HEK293 (cell line): ENCODE measurements at regions not wholly inside any gene's neighbourhood (a gene's known extent, or its start where the extent isn't known, plus 50 kb on each side); places are given as distances from the start of the nearest gene placed in this dataset.

Experiments used
- AEBP2 ChIP-seq: fragments of 450-650 bp; formaldehyde crosslinking; IDR thresholded peaks from 2 replicates; pipeline ENCODE4 v1.5.1; 2016; ENCODE audit warnings: missing biosample characterization, missing genetic modification characterization, borderline replicate concordance
- ELK4 ChIP-seq: IDR thresholded peaks from 2 replicates; pipeline ENCODE4 v1.6.1; 2011; ENCODE audit warnings: mild to moderate bottlenecking, low read depth, low read length, borderline replicate concordance
- MEIS1 ChIP-seq: sonication (generic); formaldehyde crosslinking; IDR thresholded peaks from 2 replicates; pipeline ENCODE4 v1.8.1; 2022; ENCODE audit warnings: missing genetic modification reagents, mild to moderate bottlenecking, borderline replicate concordance
- MYNN ChIP-seq: fragments of 450-650 bp; formaldehyde crosslinking; IDR thresholded peaks from 2 replicates; pipeline ENCODE4 v1.5.1; 2016; ENCODE audit warnings: missing biosample characterization, missing genetic modification characterization, borderline replicate concordance
- SCRT2 ChIP-seq: fragments of 450-650 bp; formaldehyde crosslinking; IDR thresholded peaks from 2 replicates; pipeline ENCODE4 v1.5.1; 2016; ENCODE audit warnings: missing biosample characterization, missing genetic modification characterization
- TRIM28 ChIP-seq: IDR thresholded peaks from 2 replicates; pipeline ENCODE4 v1.6.1; 2011; ENCODE audit warnings: low read length, control low read depth, borderline replicate concordance
- YY2 ChIP-seq: fragments of 450-650 bp; formaldehyde crosslinking; IDR thresholded peaks from 2 replicates; pipeline ENCODE4 v1.5.1; 2016; ENCODE audit warnings: missing biosample characterization, missing genetic modification characterization
- ZBTB10 ChIP-seq: fragments of 450-650 bp; formaldehyde crosslinking; IDR thresholded peaks from 2 replicates; pipeline ENCODE4 v1.5.1; 2016; ENCODE audit warnings: missing biosample characterization, missing genetic modification characterization
- ZBTB8A ChIP-seq: fragments of 450-650 bp; formaldehyde crosslinking; IDR thresholded peaks from 2 replicates; pipeline ENCODE4 v1.5.1; 2016; ENCODE audit warnings: missing biosample characterization, missing genetic modification characterization
- ZNF148 ChIP-seq: fragments of 450-650 bp; formaldehyde crosslinking; IDR thresholded peaks from 2 replicates; pipeline ENCODE4 v1.5.0; 2017; ENCODE audit warnings: missing biosample characterization, missing genetic modification characterization, borderline replicate concordance
- ZNF18 ChIP-seq: fragments of 450-650 bp; formaldehyde crosslinking; IDR thresholded peaks from 2 replicates; pipeline ENCODE4 v1.5.1; 2016; ENCODE audit warnings: missing biosample characterization, missing genetic modification characterization
- ZNF211 ChIP-seq: fragments of 450-650 bp; formaldehyde crosslinking; IDR thresholded peaks from 2 replicates; pipeline ENCODE4 v1.5.1; 2016; ENCODE audit warnings: low read depth, missing biosample characterization, missing genetic modification characterization
- ZNF223 ChIP-seq: fragments of 450-650 bp; formaldehyde crosslinking; IDR thresholded peaks from 2 replicates; pipeline ENCODE4 v1.5.1; 2016; ENCODE audit warnings: missing biosample characterization, missing genetic modification characterization
- ZNF274 ChIP-seq, 2 experiments: fragments of 200-500 bp in 1 of 2; fragments of 450-650 bp in 1 of 2; sonication (Bioruptor generic) in 1 of 2; formaldehyde crosslinking in 1 of 2; IDR thresholded peaks; 2 replicates each; pipeline versions ENCODE4 v1.5.1 to v1.6.1; 2014 to 2016; ENCODE audit warnings: borderline replicate concordance in 1 of 2, inconsistent platforms in 1 of 2, low read length in 1 of 2, missing biosample characterization in 1 of 2, missing genetic modification characterization in 1 of 2
- ZNF292 ChIP-seq: fragments of 450-650 bp; formaldehyde crosslinking; IDR thresholded peaks from 2 replicates; pipeline ENCODE4 v1.5.1; 2016; ENCODE audit warnings: low read depth, missing biosample characterization, missing genetic modification characterization, borderline replicate concordance
- ZNF311 ChIP-seq: fragments of 450-650 bp; formaldehyde crosslinking; IDR thresholded peaks from 2 replicates; pipeline ENCODE4 v1.5.1; 2017; ENCODE audit warnings: missing biosample characterization, missing genetic modification characterization, borderline replicate concordance
- ZNF37A ChIP-seq: fragments of 450-650 bp; IDR thresholded peaks from 2 replicates; pipeline ENCODE4 v1.5.1; 2018; ENCODE audit warnings: missing biosample characterization, missing genetic modification characterization
- ZNF391 ChIP-seq: fragments of 450-650 bp; formaldehyde crosslinking; IDR thresholded peaks from 2 replicates; pipeline ENCODE4 v1.5.1; 2016; ENCODE audit warnings: low read depth, missing biosample characterization, missing genetic modification characterization, borderline replicate concordance
- ZNF404 ChIP-seq: fragments of 450-650 bp; formaldehyde crosslinking; IDR thresholded peaks from 2 replicates; pipeline ENCODE4 v1.5.1; 2017; ENCODE audit warnings: missing biosample characterization, missing genetic modification characterization
- ZNF449 ChIP-seq: fragments of 450-650 bp; formaldehyde crosslinking; IDR thresholded peaks from 2 replicates; pipeline ENCODE4 v1.5.1; 2017; ENCODE audit warnings: missing biosample characterization, mild to moderate bottlenecking, missing genetic modification characterization, moderate library complexity
- ZNF514 ChIP-seq: fragments of 450-650 bp; formaldehyde crosslinking; IDR thresholded peaks from 2 replicates; pipeline ENCODE4 v1.5.1; 2016; ENCODE audit warnings: missing biosample characterization, missing genetic modification characterization
- ZNF530 ChIP-seq: fragments of 450-650 bp; formaldehyde crosslinking; IDR thresholded peaks from 2 replicates; pipeline ENCODE4 v1.5.1; 2016; ENCODE audit warnings: low read depth, missing biosample characterization, missing genetic modification characterization
- ZNF610 ChIP-seq: fragments of 450-650 bp; formaldehyde crosslinking; IDR thresholded peaks from 2 replicates; pipeline ENCODE4 v1.5.1; 2016; ENCODE audit warnings: missing biosample characterization, missing genetic modification characterization, borderline replicate concordance
- ZNF621 ChIP-seq: fragments of 450-650 bp; formaldehyde crosslinking; IDR thresholded peaks from 2 replicates; pipeline ENCODE4 v1.5.1; 2017; ENCODE audit warnings: missing biosample characterization, missing genetic modification characterization
- ZNF623 ChIP-seq: fragments of 450-650 bp; formaldehyde crosslinking; IDR thresholded peaks from 2 replicates; pipeline ENCODE4 v1.5.1; 2016; ENCODE audit warnings: missing biosample characterization, missing genetic modification characterization
- ZNF660 ChIP-seq: fragments of 450-650 bp; IDR thresholded peaks from 2 replicates; pipeline ENCODE4 v1.5.1; 2018; ENCODE audit warnings: missing biosample characterization, mild to moderate bottlenecking, missing genetic modification characterization
- ZNF670 ChIP-seq: fragments of 450-650 bp; formaldehyde crosslinking; IDR thresholded peaks from 2 replicates; pipeline ENCODE4 v1.5.1; 2016; ENCODE audit warnings: missing biosample characterization, missing genetic modification characterization, low read depth
- ZNF707 ChIP-seq: fragments of 450-650 bp; formaldehyde crosslinking; IDR thresholded peaks from 2 replicates; pipeline ENCODE4 v1.5.1; 2016; ENCODE audit warnings: missing biosample characterization, missing genetic modification characterization

- TF ChIP-seq ZNF18 (tag by site-specific recombination) (no peak), ZNF670 (no peak), ZNF623 (tag by site-specific recombination) (no peak), ZNF311 (no peak), ZNF449 (tag by site-specific recombination) (no peak), MYNN (no peak), ZNF148 (tag by site-specific recombination) (no peak), ZNF223 (no peak), YY2 (tag by site-specific recombination) (no peak), ZNF610 (tag by site-specific recombination) (no peak), AEBP2 (tag by site-specific recombination) (no peak), ZNF274 (IDR thresholded peaks at IDR 0.05; ENCODE audit: low read length) (no peak), ZNF274 (tag by site-specific recombination; IDR thresholded peaks at IDR 0.05; ENCODE audit: borderline replicate concordance) (no peak), ZNF211 (tag by site-specific recombination) (no peak), SCRT2 (tag by site-specific recombination) (no peak), ZNF621 (tag by site-specific recombination) (no peak), ZNF660 (tag by site-specific recombination) (no peak), MEIS1 (CRISPR knock-in tag) (no peak), ZNF37A (no peak), TRIM28 (no peak), ZNF292 (no peak), ZNF530 (no peak), ZNF514 (tag by site-specific recombination) (no peak), ZBTB8A (tag by site-specific recombination) (no peak), ZNF707 (tag by site-specific recombination) (no peak), ZNF404 (tag by site-specific recombination) (no peak), ELK4 (no peak), ZNF391 (tag by site-specific recombination) (no peak), ZBTB10 (no peak)
Observed at GRCh38 chr20:46814366-46815232, 80.0 kb upstream of the EYA2 start (continued).
